HG02678 (cell line): ENCODE measurements at regions not wholly inside any gene's neighbourhood (a gene's known extent, or its start where the extent isn't known, plus 50 kb on each side); places are given as distances from the start of the nearest gene placed in this dataset.

Source experiments
- ATAC-seq: cut with Tn5 transposase; IDR thresholded peaks from one replicate; pipeline ENCODE4 v1.9.1; 2021; ENCODE audit warnings: mild to moderate bottlenecking, moderate library complexity; ENCODE audit not compliant: unreplicated experiment

- no peak for ATAC-seq
These were observed 288.8 kb upstream of the NFE2L3 start for GRCh38 chr7:25863005-25863728.

GRCh38 chr7:25863729-25864110, 288.3 kb upstream of the NFE2L3 start:
- no peak for ATAC-seq

GRCh38 chr7:25864511-25864910, 287.5 kb upstream of the NFE2L3 start:
- ATAC-seq: no peak

GRCh38 chr7:25864943-25865751, 286.9 kb upstream of the NFE2L3 start:
- ATAC-seq: no peak

GRCh38 chr7:25868509-25868908, 283.5 kb upstream of the NFE2L3 start:
- no peak for ATAC-seq

GRCh38 chr7:25870574-25870973, 281.4 kb upstream of the NFE2L3 start:
- ATAC-seq: no peak

GRCh38 chr7:25876092-25876491, 275.9 kb upstream of the NFE2L3 start:
- no peak for ATAC-seq

GRCh38 chr7:25877802-25878789, 273.9 kb upstream of the NFE2L3 start:
- peak; percentile 71 for ATAC-seq

GRCh38 chr7:25879799-25880198, 272.2 kb upstream of the NFE2L3 start:
- ATAC-seq: no peak

GRCh38 chr7:25881317-25882037, 270.5 kb upstream of the NFE2L3 start:
- no peak for ATAC-seq

GRCh38 chr7:25882151-25882773, 269.7 kb upstream of the NFE2L3 start:
- ATAC-seq: no peak

GRCh38 chr7:25884265-25884828, 267.7 kb upstream of the NFE2L3 start:
- ATAC-seq: no peak

GRCh38 chr7:25885057-25885576, 266.9 kb upstream of the NFE2L3 start:
- no peak for ATAC-seq

GRCh38 chr7:25886387-25887240, 265.4 kb upstream of the NFE2L3 start:
- ATAC-seq: no peak

- no peak for ATAC-seq
These were observed 264.7 kb upstream of the NFE2L3 start for GRCh38 chr7:25887266-25887665.

GRCh38 chr7:25887795-25888559, 264.0 kb upstream of the NFE2L3 start:
- ATAC-seq: no peak

- ATAC-seq: no peak
These were observed 262.2 kb upstream of the NFE2L3 start for GRCh38 chr7:25889765-25890164.

- no peak for ATAC-seq
These were observed 260.4 kb upstream of the NFE2L3 start for GRCh38 chr7:25891591-25891990.
